Mucosa of descending colon (tissue), 3 donors: ENCODE measurements at regions not wholly inside any gene's neighbourhood (a gene's known extent, or its start where the extent isn't known, plus 50 kb on each side); places are given as distances from the start of the nearest gene placed in this dataset.

ENCODE experiments used
- ATAC-seq: fragments of 200-7000 bp; cut with Tn5 transposase; one replicate; pipeline ENCODE4 v1.9.1; 2020; ENCODE audit warnings: mild to moderate bottlenecking, moderate library complexity
- DNase-seq, 3 donors: peaks; one replicate each; pipeline ENCODE4 v3.0.0-alpha.2; 2020
- H3K36me3 ChIP-seq: fragments of 200-600 bp; one replicate; pipeline ENCODE4 v1.8.0; 2021; ENCODE audit warnings: low read depth, mild to moderate bottlenecking
- H3K4me1 ChIP-seq: fragments of 200-600 bp; one replicate; pipeline ENCODE4 v1.8.0; 2021; ENCODE audit warnings: low read depth, mild to moderate bottlenecking
- H3K4me3 ChIP-seq: fragments of 200-600 bp; one replicate; pipeline ENCODE4 v1.8.0; 2021; ENCODE audit warnings: mild to moderate bottlenecking
- H3K9me3 ChIP-seq: fragments of 200-600 bp; one replicate; pipeline ENCODE4 v1.8.0; 2021; ENCODE audit warnings: mild to moderate bottlenecking
- intact Hi-C, 2 donors: fragments of 100-400 bp; cut with DNase I in 1 of 2; cut with micrococcal nuclease in 1 of 2; formaldehyde crosslinking; loops; one replicate each; pipeline versions ENCODE4 v1.11.0 to v1.11.1; 2022; cut with DNase I, micrococcal nuclease
- TF ChIP-seq, protein P1 (sequence below): fragments of 200-600 bp; IDR thresholded peaks from one replicate; pipeline ENCODE4 v1.8.0; 2022; ENCODE audit warnings: antibody characterized with exemption, mild to moderate bottlenecking
- donor health status: DM: no; HTN: no; CAD: no; lungs with moderate emphysema.
- donor health status: DM: no; HTN: no; CAD: no.
- donor health status: DM: no; HTN: yes; CAD: no.

- Histone ChIP-seq H3K36me3 (no peaks in the 10 kb centered on the region), H3K4me1 (no peaks in the 10 kb centered on the region), H3K9me3 (no peaks in the 10 kb centered on the region), H3K4me3 (no peak overlapping the region)
- TF ChIP-seq, protein P1, sequence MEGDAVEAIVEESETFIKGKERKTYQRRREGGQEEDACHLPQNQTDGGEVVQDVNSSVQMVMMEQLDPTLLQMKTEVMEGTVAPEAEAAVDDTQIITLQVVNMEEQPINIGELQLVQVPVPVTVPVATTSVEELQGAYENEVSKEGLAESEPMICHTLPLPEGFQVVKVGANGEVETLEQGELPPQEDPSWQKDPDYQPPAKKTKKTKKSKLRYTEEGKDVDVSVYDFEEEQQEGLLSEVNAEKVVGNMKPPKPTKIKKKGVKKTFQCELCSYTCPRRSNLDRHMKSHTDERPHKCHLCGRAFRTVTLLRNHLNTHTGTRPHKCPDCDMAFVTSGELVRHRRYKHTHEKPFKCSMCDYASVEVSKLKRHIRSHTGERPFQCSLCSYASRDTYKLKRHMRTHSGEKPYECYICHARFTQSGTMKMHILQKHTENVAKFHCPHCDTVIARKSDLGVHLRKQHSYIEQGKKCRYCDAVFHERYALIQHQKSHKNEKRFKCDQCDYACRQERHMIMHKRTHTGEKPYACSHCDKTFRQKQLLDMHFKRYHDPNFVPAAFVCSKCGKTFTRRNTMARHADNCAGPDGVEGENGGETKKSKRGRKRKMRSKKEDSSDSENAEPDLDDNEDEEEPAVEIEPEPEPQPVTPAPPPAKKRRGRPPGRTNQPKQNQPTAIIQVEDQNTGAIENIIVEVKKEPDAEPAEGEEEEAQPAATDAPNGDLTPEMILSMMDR = no peak
- ATAC-seq = no peak
- DNase-seq = peak in 1 of 3 donors; percentile 10
- intact Hi-C loops = no loop called here
These were observed 247.0 kb downstream of the ERMARD start for GRCh38 chr6:169998457-169998856.

- H3K9me3 ChIP-seq = no peaks in the 10 kb centered on the region
- no peak for DNase-seq
- TF ChIP-seq, protein P1 = no peak
These were observed 246.5 kb downstream of the ERMARD start for GRCh38 chr6:169997930-169998218.

GRCh38 chr6:169997187-169997929, 245.9 kb downstream of the ERMARD start:
- intact Hi-C loops = no loop called here
- no peaks in the 10 kb centered on the region for H3K36me3 ChIP-seq
- no peak for ATAC-seq
- H3K4me3 ChIP-seq = no peak overlapping the region
- peak in 1 of 3 donors; percentile 14 for DNase-seq
- no peaks in the 10 kb centered on the region for H3K9me3 ChIP-seq
- TF ChIP-seq, protein P1 = no peak
- H3K4me1 ChIP-seq = no peaks in the 10 kb centered on the region

More at GRCh38 chr6:169997930-169998218, 246.5 kb downstream of the ERMARD start:
- intact Hi-C loops = no loop called here
- Histone ChIP-seq H3K36me3 (no peaks in the 10 kb centered on the region), H3K4me3 (no peak overlapping the region), H3K4me1 (no peaks in the 10 kb centered on the region)
- ATAC-seq = no peak

DNA sequence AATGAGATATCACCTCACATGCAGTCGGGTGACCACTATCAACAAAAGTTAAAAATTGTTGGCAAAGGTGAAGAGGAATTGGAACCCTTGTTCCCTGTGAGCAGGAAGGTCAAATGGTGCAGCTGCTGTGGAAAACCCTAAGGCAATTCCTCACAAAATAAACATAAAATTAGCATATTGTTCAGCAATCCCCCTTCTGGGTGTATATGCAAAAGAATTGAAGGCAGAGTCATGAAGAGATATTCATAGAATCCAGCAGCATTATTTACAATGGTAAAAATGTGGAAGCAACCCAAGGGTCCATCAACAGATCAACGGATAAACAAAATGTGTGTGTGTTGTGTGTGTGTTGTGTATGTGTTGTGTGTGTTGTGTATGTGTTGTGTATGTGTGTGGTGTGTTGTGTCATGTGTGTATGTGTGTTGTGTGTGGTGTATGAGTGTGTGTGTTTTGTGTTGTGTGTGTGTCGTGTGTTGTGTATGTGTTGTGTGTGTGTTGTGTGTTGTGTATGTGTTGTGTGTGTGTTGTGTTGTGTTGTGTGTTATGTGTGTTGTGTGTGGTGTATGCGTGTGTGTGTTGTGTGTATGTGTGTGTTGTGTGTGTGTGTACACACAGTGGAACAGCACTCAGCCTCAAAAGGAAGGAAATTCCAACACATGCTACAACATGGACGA, 245.1 kb downstream of the ERMARD start:
- TF ChIP-seq, protein P1 = no peak
- H3K9me3 ChIP-seq = no peaks in the 10 kb centered on the region
- ATAC-seq (no peak), DNase-seq (peak in 1 of 3 donors; percentile 5)
- H3K4me3 ChIP-seq = no peak overlapping the region
- intact Hi-C loops = no loop called here
- H3K4me1 ChIP-seq = no peaks in the 10 kb centered on the region
- no peaks in the 10 kb centered on the region for H3K36me3 ChIP-seq

- TF ChIP-seq, protein P1 = no peak
- ATAC-seq = no peak
- Histone ChIP-seq H3K4me3 (no peak overlapping the region), H3K9me3 (no peaks in the 10 kb centered on the region), H3K4me1 (no peaks in the 10 kb centered on the region), H3K36me3 (no peaks in the 10 kb centered on the region)
- DNase-seq = no peak
- intact Hi-C loops = no loop called here
These were observed 243.3 kb downstream of the ERMARD start for GRCh38 chr6:169994739-169995138.
